Endothelial cell of umbilical vein (primary cell): ENCODE measurements at regions not wholly inside any gene's neighbourhood (a gene's known extent, or its start where the extent isn't known, plus 50 kb on each side); places are given as distances from the start of the nearest gene placed in this dataset.

Experiments used
- EZH2 ChIP-seq: IDR thresholded peaks from 2 replicates; pipeline ENCODE4 v1.6.1; 2012; ENCODE audit warnings: borderline replicate concordance, low read depth, mild to moderate bottlenecking, moderate library complexity, low read length, inconsistent platforms; ENCODE audit not compliant: severe bottlenecking
- JUN ChIP-seq: IDR thresholded peaks from 2 replicates; pipeline ENCODE4 v1.6.1; 2011; ENCODE audit warnings: borderline replicate concordance, low read depth; ENCODE audit not compliant: insufficient read length, insufficient read depth
- POLR2A ChIP-seq: IDR thresholded peaks from 2 replicates; pipeline ENCODE4 v1.6.1; 2012; ENCODE audit warnings: low read depth, mild to moderate bottlenecking, control low read depth, low read length
- TF ChIP-seq, protein P1 (sequence below), 2 donors: IDR thresholded peaks; 1 replicate in 1 of 2; 2 replicates in 1 of 2; pipeline ENCODE4 v1.5.1; 2011; ENCODE audit warnings: low read length in 2 of 2, mild to moderate bottlenecking in 2 of 2, moderate library complexity in 2 of 2, control low read depth in 1 of 2, inconsistent platforms in 1 of 2, low read depth in 1 of 2; ENCODE audit not compliant: insufficient read depth in 1 of 2; ENCODE audit errors: extremely low read depth in 1 of 2

DNA sequence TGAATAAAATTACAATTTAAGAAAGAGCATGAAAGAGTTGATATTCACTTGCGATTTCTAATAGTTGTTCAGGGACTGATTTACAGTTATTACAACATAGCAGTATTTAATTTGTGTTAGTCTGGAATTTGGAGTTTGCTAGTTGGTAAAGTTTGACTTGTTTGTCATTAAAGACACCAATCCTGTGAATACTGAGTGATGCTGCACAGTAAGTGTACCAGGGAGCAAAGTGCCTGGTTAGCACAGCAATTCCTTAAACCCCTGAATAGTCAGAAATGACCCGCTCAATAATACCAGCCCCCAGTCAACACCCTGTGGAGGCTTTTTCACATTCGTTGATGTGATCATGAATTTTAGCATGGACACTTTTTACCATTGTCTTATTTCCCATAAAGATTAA is 122.2 kb upstream of the GC start:
- TF ChIP-seq, protein P1, sequence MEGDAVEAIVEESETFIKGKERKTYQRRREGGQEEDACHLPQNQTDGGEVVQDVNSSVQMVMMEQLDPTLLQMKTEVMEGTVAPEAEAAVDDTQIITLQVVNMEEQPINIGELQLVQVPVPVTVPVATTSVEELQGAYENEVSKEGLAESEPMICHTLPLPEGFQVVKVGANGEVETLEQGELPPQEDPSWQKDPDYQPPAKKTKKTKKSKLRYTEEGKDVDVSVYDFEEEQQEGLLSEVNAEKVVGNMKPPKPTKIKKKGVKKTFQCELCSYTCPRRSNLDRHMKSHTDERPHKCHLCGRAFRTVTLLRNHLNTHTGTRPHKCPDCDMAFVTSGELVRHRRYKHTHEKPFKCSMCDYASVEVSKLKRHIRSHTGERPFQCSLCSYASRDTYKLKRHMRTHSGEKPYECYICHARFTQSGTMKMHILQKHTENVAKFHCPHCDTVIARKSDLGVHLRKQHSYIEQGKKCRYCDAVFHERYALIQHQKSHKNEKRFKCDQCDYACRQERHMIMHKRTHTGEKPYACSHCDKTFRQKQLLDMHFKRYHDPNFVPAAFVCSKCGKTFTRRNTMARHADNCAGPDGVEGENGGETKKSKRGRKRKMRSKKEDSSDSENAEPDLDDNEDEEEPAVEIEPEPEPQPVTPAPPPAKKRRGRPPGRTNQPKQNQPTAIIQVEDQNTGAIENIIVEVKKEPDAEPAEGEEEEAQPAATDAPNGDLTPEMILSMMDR (IDR thresholded peaks at IDR 0.05; ENCODE audit: extremely low read depth in 1 of 2, insufficient read depth in 1 of 2, low read depth in 1 of 2, low read length in 2 of 2) = no peak
- TF ChIP-seq EZH2 = no peak
- TF ChIP-seq POLR2A = no peak
- TF ChIP-seq JUN = no peak
